ENCODE measurements at regions not wholly inside any gene's neighbourhood (a gene's known extent, or its start where the extent isn't known, plus 50 kb on each side); places are given as distances from the start of the nearest gene placed in this dataset.

GRCh38 chr7:84248843-84249242, 54.3 kb upstream of the SEMA3A start:
- no peaks in the 10 kb centered on the region for H3K36me3 ChIP-seq (ENCODE audit: control insufficient read depth in 2 of 2, insufficient read depth in 2 of 2, low read length in 1 of 2)
- H3K4me3 ChIP-seq: no peak overlapping the region
- ChIA-PET RAD21 (ENCODE audit: unreplicated experiment) (no interaction called here), CTCF (no interaction called here), POLR2A (no interaction called here), SMC1A (ENCODE audit: uncharacterized antibody, unreplicated experiment) (no interaction called here)
- FAIRE-seq (no peak), DNase-seq (ENCODE audit: low read depth, low spot score) (no peak), ATAC-seq (peak; percentile 71)
- no peak overlapping the region for H3K4me2 ChIP-seq (ENCODE audit: control insufficient read depth, insufficient read depth)
- no peaks in the 10 kb centered on the region for H4K20me1 ChIP-seq (ENCODE audit: control insufficient read depth, insufficient read depth)
- H3K79me2 ChIP-seq (ENCODE audit: control insufficient read depth, insufficient read depth, low read length): no peaks in the 10 kb centered on the region
- no peaks in the 10 kb centered on the region for H3K27me3 ChIP-seq (replicated peaks in 1 of 2; ENCODE audit: control insufficient read depth in 2 of 2, insufficient read depth in 2 of 2, low read length in 1 of 2)
- intact Hi-C loops (cut with micrococcal nuclease; ENCODE audit: unreplicated experiment) (loop anchor here (10.0 kb wide), 1 partner anchor 126 kb away; no protein-coding TSS in a partner anchor), in situ Hi-C loops (cut with MboI) (no loop called here)
- no peak overlapping the region for H3K27ac ChIP-seq (ENCODE audit: control insufficient read depth, insufficient read depth)
- H2AFZ ChIP-seq (ENCODE audit: control insufficient read depth, low read depth, low read length): peak overlapping the region; percentile 58; the same call in 1 of the 2 replicates
- BruUV-seq (replicated peaks): no TSS peak
- H3K9ac ChIP-seq (ENCODE audit: control insufficient read depth, insufficient read depth, low read length): no peak overlapping the region
- WGBS (ENCODE audit: insufficient coverage, insufficient replicate concordance, low lambda C conversion rate, missing lambda C conversion rate): 38% methylated on average over 3 of the region's 3 CpGs
- no peaks in the 10 kb centered on the region; the same call in 2 of the 3 replicates for H3K9me3 ChIP-seq (replicated peaks; ENCODE audit: control insufficient read depth, insufficient read depth, low read length)
- 0 out of 2 replicates have a peak, but pooled peaks cover 4% of the 10 kb centered on the region for H3K4me1 ChIP-seq (ENCODE audit: control insufficient read depth, insufficient read depth, low read length)
- TF ChIP-seq JUNB (IDR thresholded peaks at IDR 0.05) (no peak), ZNF207 (IDR thresholded peaks at IDR 0.05; ENCODE audit: borderline replicate concordance) (no peak), ETV6 (conservative IDR thresholded peaks at IDR 0.05 in 1 of 2, IDR thresholded peaks at IDR 0.05 in 1 of 2; ENCODE audit: borderline replicate concordance in 1 of 2, low read depth in 1 of 2) (no peak), SRF (IDR thresholded peaks at IDR 0.05; ENCODE audit: low read depth in 2 of 2, low read length in 2 of 2) (no peak), ZBED1 (IDR thresholded peaks at IDR 0.05; ENCODE audit: borderline replicate concordance) (no peak), STAT1 (conservative IDR thresholded peaks at IDR 0.05) (no peak), TBL1XR1 (IDR thresholded peaks at IDR 0.05; ENCODE audit: low read depth, low read length) (no peak), YBX1 (IDR thresholded peaks at IDR 0.05) (no peak), ZBTB4 (CRISPR knock-in tag; IDR thresholded peaks at IDR 0.05) (no peak), SKIL (IDR thresholded peaks at IDR 0.05; ENCODE audit: low read depth, poor library complexity, severe bottlenecking) (no peak), CHD4 (IDR thresholded peaks at IDR 0.05) (no peak), E2F8 (IDR thresholded peaks at IDR 0.05; ENCODE audit: low read depth, partially characterized antibody) (no peak), MYB (IDR thresholded peaks at IDR 0.05; ENCODE audit: borderline replicate concordance, low read depth, low read length) (no peak)
- TF ChIP-seq, protein P1, sequence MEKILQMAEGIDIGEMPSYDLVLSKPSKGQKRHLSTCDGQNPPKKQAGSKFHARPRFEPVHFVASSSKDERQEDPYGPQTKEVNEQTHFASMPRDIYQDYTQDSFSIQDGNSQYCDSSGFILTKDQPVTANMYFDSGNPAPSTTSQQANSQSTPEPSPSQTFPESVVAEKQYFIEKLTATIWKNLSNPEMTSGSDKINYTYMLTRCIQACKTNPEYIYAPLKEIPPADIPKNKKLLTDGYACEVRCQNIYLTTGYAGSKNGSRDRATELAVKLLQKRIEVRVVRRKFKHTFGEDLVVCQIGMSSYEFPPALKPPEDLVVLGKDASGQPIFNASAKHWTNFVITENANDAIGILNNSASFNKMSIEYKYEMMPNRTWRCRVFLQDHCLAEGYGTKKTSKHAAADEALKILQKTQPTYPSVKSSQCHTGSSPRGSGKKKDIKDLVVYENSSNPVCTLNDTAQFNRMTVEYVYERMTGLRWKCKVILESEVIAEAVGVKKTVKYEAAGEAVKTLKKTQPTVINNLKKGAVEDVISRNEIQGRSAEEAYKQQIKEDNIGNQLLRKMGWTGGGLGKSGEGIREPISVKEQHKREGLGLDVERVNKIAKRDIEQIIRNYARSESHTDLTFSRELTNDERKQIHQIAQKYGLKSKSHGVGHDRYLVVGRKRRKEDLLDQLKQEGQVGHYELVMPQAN (conservative IDR thresholded peaks at IDR 0.05): no peak

Data from GM12878 (cell line).